AG10803 (cell line): ENCODE measurements at regions not wholly inside any gene's neighbourhood (a gene's known extent, or its start where the extent isn't known, plus 50 kb on each side); places are given as distances from the start of the nearest gene placed in this dataset.

Experiments used
- DNase-seq: peaks from one replicate; pipeline ENCODE4 v3.0.0; 2010; ENCODE audit warnings: low read depth
- H3K4me3 ChIP-seq: 2 replicates; pipeline ENCODE4 v1.5.1; 2011; ENCODE audit warnings: mild to moderate bottlenecking, low read length, control low read depth
- TF ChIP-seq, protein P1 (sequence below): conservative IDR thresholded peaks from 2 replicates; pipeline ENCODE4 v1.5.1; 2011; ENCODE audit warnings: mild to moderate bottlenecking, low read length, control low read depth, inconsistent platforms

DNA sequence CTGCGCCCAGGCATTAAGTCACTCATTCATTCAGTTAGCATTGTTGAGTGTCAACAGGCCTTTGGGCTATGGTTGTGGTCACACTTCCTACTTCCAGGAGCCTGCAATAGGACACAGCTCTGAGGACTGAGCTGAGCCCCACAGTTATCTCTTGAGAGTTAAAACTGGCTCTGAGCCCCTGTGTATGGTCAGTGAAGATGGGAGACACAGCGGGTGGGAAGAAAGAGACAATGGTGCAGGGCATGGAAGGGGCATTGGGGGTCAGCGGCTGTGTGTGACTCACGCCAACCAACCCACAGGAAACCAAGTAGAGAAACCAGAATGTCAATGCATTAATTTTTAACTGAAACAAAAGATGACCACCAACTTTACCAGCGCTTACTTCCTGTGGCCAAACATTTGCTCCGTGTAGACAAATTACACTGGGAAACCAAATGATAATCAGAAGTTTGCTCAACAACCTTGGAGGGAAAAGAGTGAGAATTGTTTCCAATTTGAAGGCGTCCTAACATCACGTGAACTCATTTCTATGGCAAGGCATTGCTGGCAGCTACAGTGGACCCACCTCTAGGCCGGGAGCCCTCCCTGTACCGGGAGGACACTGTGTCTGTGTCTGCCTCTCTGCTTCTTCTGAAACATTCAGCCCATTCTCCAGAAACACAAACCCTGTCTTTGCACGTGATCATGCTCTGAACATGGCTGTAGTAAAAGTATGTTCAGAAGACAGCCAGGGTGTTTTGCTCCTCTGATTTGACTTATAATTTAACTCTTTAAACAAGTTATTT, 212.0 kb upstream of the ID2 start:
- DNase-seq: no peak

DNA sequence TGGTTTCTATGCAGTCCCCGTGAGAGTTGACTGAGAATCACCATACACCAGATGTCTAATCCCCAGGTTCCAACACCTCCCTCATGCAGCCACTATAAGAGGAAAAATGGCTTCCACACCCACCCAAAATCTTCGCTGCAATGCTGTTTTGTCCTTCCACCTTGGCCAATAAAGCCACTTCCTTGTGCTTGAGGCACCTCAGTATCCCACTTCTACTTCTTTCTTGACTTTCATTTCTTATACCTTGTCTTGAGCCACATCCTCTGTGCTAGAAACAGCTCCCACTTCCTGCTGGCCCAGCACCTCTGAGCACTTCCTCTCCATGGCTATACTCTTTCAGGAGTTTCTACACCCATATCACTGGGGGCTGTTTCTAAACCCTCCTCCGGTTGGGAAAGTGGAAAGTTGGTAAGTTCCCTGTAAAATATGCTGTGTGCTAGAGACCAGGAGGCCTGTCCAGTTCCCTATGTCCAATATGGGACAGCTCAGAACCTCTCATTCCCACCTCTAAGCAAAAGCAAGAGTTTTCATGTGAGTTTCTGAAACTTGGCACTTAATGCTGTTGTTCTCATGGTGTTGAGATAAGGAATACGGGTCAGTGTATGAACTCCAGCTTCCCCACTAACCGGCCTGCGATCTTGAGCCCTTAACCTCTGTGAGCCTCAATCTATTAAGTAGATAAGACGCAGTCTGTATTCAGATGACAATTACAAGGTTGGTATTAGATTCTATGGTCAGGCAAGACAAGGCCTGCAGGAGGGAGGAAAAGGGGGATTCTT, 209.1 kb upstream of the ID2 start:
- DNase-seq: no peak
- H3K4me3 ChIP-seq: no peak overlapping the region
- TF ChIP-seq, protein P1, sequence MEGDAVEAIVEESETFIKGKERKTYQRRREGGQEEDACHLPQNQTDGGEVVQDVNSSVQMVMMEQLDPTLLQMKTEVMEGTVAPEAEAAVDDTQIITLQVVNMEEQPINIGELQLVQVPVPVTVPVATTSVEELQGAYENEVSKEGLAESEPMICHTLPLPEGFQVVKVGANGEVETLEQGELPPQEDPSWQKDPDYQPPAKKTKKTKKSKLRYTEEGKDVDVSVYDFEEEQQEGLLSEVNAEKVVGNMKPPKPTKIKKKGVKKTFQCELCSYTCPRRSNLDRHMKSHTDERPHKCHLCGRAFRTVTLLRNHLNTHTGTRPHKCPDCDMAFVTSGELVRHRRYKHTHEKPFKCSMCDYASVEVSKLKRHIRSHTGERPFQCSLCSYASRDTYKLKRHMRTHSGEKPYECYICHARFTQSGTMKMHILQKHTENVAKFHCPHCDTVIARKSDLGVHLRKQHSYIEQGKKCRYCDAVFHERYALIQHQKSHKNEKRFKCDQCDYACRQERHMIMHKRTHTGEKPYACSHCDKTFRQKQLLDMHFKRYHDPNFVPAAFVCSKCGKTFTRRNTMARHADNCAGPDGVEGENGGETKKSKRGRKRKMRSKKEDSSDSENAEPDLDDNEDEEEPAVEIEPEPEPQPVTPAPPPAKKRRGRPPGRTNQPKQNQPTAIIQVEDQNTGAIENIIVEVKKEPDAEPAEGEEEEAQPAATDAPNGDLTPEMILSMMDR: no peak

More for the DNA sequence above, 212.0 kb upstream of the ID2 start:
- no peak overlapping the region for H3K4me3 ChIP-seq
- TF ChIP-seq, protein P1: no peak

DNA sequence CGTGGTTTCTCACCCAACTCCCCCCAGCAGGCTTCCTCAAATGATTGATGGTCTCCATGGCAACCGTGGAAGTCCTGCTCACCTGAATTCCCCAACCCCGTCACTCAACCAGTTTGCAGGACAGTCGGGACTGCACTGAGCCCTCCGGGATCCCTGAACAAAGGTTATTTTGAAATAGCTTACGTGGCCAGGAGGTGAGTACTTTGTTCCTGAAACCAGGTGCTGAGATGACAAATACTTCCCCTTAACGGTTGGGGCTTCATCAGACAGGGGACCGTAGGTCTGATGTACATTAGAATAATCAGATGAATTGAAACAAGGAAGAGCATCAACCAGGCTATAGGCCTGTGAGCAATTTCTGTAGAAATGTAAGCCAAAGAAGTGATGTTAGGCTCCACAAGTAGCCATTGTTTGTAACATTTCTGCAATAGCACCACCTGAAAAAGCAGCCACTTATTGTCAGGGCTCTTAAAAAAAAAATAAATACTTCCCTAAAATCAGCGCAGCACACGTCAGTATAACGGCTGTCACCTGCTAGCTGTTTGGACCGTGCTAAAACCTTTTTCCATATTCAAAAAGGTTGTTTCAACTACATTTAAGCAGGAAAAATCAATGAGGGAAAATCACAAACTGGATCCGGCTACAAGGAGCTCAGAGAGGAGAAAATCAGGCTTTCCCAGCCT, 206.4 kb upstream of the ID2 start:
- TF ChIP-seq, protein P1: no peak
- H3K4me3 ChIP-seq: no peak overlapping the region
- no peak for DNase-seq

DNA sequence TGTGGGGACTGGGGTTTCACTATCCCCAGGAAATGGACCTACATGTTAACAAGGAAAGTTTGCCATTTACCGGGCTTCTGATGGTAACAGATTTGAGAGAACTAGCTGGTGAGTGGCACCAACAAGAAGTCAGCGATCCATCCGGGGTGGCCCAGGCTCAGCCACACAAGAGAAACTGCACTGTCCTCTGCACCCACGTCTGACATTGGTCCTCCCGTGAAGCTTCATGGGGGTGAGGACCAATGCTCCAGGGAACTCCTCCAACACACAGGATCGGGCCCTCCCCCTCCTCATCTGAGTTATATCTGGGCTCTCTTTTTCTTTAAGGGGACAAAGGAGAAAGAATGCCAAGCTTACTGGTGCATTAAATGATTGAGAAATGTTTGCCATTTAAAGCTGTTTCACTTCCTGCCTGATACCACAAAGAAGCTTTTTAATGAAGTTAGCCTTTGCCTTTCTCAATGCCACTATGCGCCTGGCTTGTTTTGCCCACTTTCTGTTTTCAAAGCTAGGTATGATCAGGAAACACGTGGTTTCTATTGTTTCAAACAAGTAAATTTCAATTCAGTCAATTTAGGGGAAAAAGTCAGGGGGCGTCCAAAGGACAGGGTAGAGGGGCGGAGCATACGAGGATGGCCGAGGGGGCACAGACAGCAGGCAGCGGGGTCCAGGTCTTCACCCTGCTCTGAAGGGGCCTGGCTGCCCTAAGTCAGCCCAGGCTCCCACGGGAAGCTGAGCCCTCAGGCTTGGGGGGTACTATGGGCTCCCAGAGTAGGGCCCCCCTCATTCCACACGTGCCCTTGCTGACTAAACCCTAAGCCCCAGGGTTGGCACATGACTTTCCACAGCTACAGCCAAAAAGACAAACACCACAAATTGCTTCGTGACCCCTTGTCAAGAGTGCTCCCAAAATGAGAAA, 204.0 kb upstream of the ID2 start:
- peak; percentile 10 for DNase-seq
- no peak overlapping the region for H3K4me3 ChIP-seq
- TF ChIP-seq, protein P1: no peak

DNA sequence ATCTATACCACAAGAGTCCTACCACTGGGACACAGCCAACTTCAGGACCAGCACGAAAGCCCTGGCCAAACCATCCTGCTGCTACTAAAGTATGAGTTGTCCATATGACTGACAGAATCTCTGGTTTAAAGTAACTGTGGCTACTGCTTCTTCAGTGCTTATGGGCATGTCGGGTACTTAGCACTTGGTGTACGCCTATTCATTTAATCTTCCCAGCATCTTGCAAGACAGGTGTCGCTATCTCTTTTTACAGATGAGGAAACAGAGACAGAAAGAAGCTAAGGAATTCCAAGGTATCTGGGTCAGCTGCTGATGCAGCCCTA, 203.4 kb upstream of the ID2 start:
- H3K4me3 ChIP-seq: no peak overlapping the region
- no peak for DNase-seq
- TF ChIP-seq, protein P1: no peak

DNA sequence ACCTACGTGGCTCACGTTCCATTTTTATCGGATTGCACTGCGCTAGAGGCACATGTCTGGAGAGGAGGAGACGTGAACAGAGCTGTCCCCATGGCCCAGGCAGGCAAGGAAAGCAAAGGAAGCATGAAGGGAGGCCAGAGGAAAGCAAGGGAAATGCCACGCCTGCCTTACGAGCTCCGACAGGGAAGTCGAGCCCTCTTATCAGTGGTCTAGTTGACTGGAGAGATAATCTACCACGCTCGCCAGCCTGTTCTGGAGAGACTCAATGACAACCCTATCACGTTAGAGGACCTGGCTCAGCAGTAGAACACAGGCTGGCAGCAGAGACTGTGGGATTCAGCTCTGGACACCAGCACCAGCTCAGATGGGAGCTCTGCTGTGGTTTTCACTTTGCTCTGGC, 202.6 kb upstream of the ID2 start:
- no peak overlapping the region for H3K4me3 ChIP-seq
- TF ChIP-seq, protein P1: no peak
- no peak for DNase-seq
